Osteocyte (in vitro differentiated cells): ENCODE measurements at regions not wholly inside any gene's neighbourhood (a gene's known extent, or its start where the extent isn't known, plus 50 kb on each side); places are given as distances from the start of the nearest gene placed in this dataset.
A peak's percentile ranks its signal among the peaks of the same experiment; 100 is the strongest.

Source experiments
- DNase-seq: peaks from one replicate; pipeline ENCODE4 v3.0.0; 2021; ENCODE audit warnings: mixed read lengths; ENCODE audit not compliant: unreplicated experiment; ENCODE audit errors: extremely low spot score
- H3K27ac Mint-ChIP-seq: one replicate; pipeline ENCODE4 v1.8.0; 2021; ENCODE audit warnings: mild to moderate bottlenecking, mixed read lengths; ENCODE audit not compliant: unreplicated experiment
- H3K27me3 Mint-ChIP-seq: one replicate; pipeline ENCODE4 v1.8.0; 2021; ENCODE audit warnings: mixed read lengths; ENCODE audit not compliant: unreplicated experiment
- H3K36me3 Mint-ChIP-seq: one replicate; pipeline ENCODE4 v1.8.0; 2021; ENCODE audit warnings: mixed read lengths; ENCODE audit not compliant: unreplicated experiment
- H3K4me1 Mint-ChIP-seq: one replicate; pipeline ENCODE4 v1.8.0; 2021; ENCODE audit warnings: mixed read lengths; ENCODE audit not compliant: unreplicated experiment
- H3K4me3 Mint-ChIP-seq: one replicate; pipeline ENCODE4 v1.8.0; 2021; ENCODE audit warnings: mild to moderate bottlenecking, moderate library complexity, mixed read lengths; ENCODE audit not compliant: unreplicated experiment
- H3K9me3 Mint-ChIP-seq: one replicate; pipeline ENCODE4 v1.8.0; 2021; ENCODE audit warnings: mixed read lengths; ENCODE audit not compliant: unreplicated experiment
- CTCF ChIP-seq: fragments of 200-600 bp; sonication (generic); IDR thresholded peaks from 2 replicates; pipeline ENCODE4 v1.5.0; 2021; ENCODE audit warnings: antibody characterized with exemption, mild to moderate bottlenecking, moderate library complexity

- no peak for TF ChIP-seq CTCF
- Mint-ChIP-seq H3K36me3 (no peaks in the 10 kb centered on the region), H3K27me3 (no peaks in the 10 kb centered on the region), H3K4me1 (peaks cover 13% of the 10 kb centered on the region), H3K4me3 (no peak overlapping the region), H3K27ac (no peak overlapping the region), H3K9me3 (peaks cover 11% of the 10 kb centered on the region)
- peak; percentile 77 for DNase-seq
Observed at GRCh38 chr20:24776755-24777271, 172.3 kb upstream of the CST7 start.

GRCh38 chr20:24777746-24778145 is 171.3 kb upstream of the CST7 start:
- TF ChIP-seq CTCF, result no peak
- H3K36me3 Mint-ChIP-seq, result no peaks in the 10 kb centered on the region
- peaks cover 11% of the 10 kb centered on the region for H3K4me1 Mint-ChIP-seq
- H3K27ac Mint-ChIP-seq, result no peak overlapping the region
- peaks cover 11% of the 10 kb centered on the region for H3K9me3 Mint-ChIP-seq
- H3K27me3 Mint-ChIP-seq, result no peaks in the 10 kb centered on the region
- peak; percentile 53 for DNase-seq
- no peak overlapping the region for H3K4me3 Mint-ChIP-seq

GRCh38 chr20:24778585-24779031 is 170.5 kb upstream of the CST7 start:
- H3K4me3 Mint-ChIP-seq, result no peak overlapping the region
- no peaks in the 10 kb centered on the region for H3K36me3 Mint-ChIP-seq
- peaks cover 7% of the 10 kb centered on the region for H3K4me1 Mint-ChIP-seq
- DNase-seq, result peak; percentile 83
- H3K27ac Mint-ChIP-seq, result no peak overlapping the region
- no peak for TF ChIP-seq CTCF
- H3K27me3 Mint-ChIP-seq, result no peaks in the 10 kb centered on the region
- peaks cover 11% of the 10 kb centered on the region for H3K9me3 Mint-ChIP-seq

DNA sequence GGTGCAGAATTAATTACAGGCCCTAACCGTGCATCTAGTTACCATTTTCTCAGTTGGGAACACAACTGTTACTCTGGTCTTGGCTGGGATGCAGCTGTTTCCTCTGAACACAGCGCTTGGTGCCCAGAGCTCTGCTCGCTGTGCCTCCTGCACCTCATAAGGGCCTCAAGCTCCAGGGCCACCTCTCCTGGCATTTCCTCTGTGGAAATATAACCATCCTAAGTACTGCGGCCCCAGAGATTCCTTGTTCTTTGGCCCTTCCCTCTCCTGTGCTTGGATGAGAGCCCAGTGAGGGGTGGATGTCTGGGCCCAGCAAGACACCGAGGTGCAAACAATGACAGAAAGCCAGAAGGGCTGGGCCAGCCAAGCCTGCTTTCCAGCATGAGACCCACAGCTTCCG is 169.9 kb upstream of the CST7 start:
- DNase-seq, result peak; percentile 32
- no peak for TF ChIP-seq CTCF
- Mint-ChIP-seq H3K27me3 (no peaks in the 10 kb centered on the region), H3K9me3 (peaks cover 11% of the 10 kb centered on the region), H3K4me3 (no peak overlapping the region), H3K27ac (no peak overlapping the region), H3K4me1 (peaks cover 3% of the 10 kb centered on the region), H3K36me3 (no peaks in the 10 kb centered on the region)

- no peak overlapping the region for H3K4me3 Mint-ChIP-seq
- H3K9me3 Mint-ChIP-seq, result peaks cover 10% of the 10 kb centered on the region
- peak; percentile 78 for DNase-seq
- no peak overlapping the region for H3K27ac Mint-ChIP-seq
- H3K36me3 Mint-ChIP-seq, result no peaks in the 10 kb centered on the region
- TF ChIP-seq CTCF, result no peak
- H3K4me1 Mint-ChIP-seq, result no peaks in the 10 kb centered on the region
- H3K27me3 Mint-ChIP-seq, result no peaks in the 10 kb centered on the region
Observed at GRCh38 chr20:24779946-24780345, 169.1 kb upstream of the CST7 start.
